Endothelial cell of umbilical vein (primary cell): ENCODE measurements at regions not wholly inside any gene's neighbourhood (a gene's known extent, or its start where the extent isn't known, plus 50 kb on each side); places are given as distances from the start of the nearest gene placed in this dataset.

Experiments
- CTCF ChIP-seq, 2 donors: IDR thresholded peaks; 1 replicate in 1 of 2; 2 replicates in 1 of 2; pipeline ENCODE4 v1.5.1; 2011; ENCODE audit warnings: low read length in 2 of 2, mild to moderate bottlenecking in 2 of 2, moderate library complexity in 2 of 2, control low read depth in 1 of 2, inconsistent platforms in 1 of 2, low read depth in 1 of 2; ENCODE audit not compliant: insufficient read depth in 1 of 2; ENCODE audit errors: extremely low read depth in 1 of 2
- EZH2 ChIP-seq: IDR thresholded peaks from 2 replicates; pipeline ENCODE4 v1.6.1; 2012; ENCODE audit warnings: borderline replicate concordance, low read depth, mild to moderate bottlenecking, moderate library complexity, low read length, inconsistent platforms; ENCODE audit not compliant: severe bottlenecking
- GATA2 ChIP-seq: IDR thresholded peaks from 2 replicates; pipeline ENCODE4 v1.7.0; 2011; ENCODE audit warnings: low read depth, mild to moderate bottlenecking, moderate library complexity, mixed read lengths, low read length; ENCODE audit not compliant: insufficient read length, insufficient read depth
- MAX ChIP-seq: IDR thresholded peaks from 2 replicates; pipeline ENCODE4 v1.6.1; 2011; ENCODE audit not compliant: insufficient read depth, insufficient read length
- POLR2A ChIP-seq: IDR thresholded peaks from 2 replicates; pipeline ENCODE4 v1.6.1; 2012; ENCODE audit warnings: low read depth, mild to moderate bottlenecking, control low read depth, low read length
- POLR2AphosphoS5 ChIP-seq: IDR thresholded peaks from 2 replicates; pipeline ENCODE4 v1.6.1; 2012; ENCODE audit warnings: low read depth, mild to moderate bottlenecking, control low read depth, low read length, moderate library complexity; ENCODE audit not compliant: insufficient read depth

- TF ChIP-seq POLR2A = no peak
- TF ChIP-seq CTCF (IDR thresholded peaks at IDR 0.05; ENCODE audit: extremely low read depth in 1 of 2, insufficient read depth in 1 of 2, low read depth in 1 of 2, low read length in 2 of 2) = no peak
- no peak for TF ChIP-seq EZH2
- TF ChIP-seq POLR2AphosphoS5 = no peak
- no peak for TF ChIP-seq MAX
- TF ChIP-seq GATA2 = no peak
These were observed 95.1 kb upstream of the TMEM132E start for GRCh38 chr17:34484193-34484733.
